GM08714 (cell line): ENCODE measurements at regions not wholly inside any gene's neighbourhood (a gene's known extent, or its start where the extent isn't known, plus 50 kb on each side); places are given as distances from the start of the nearest gene placed in this dataset.

ENCODE experiments used
- H3K4me3 ChIP-seq: fragments of 200-500 bp; sonication (Bioruptor generic); 2 replicates; pipeline ENCODE4 v1.5.1; 2014; ENCODE audit warnings: mild to moderate bottlenecking, low read length, inconsistent platforms
- ZNF274 ChIP-seq: IDR thresholded peaks from 2 replicates; pipeline ENCODE4 v1.6.1; 2012; ENCODE audit warnings: mild to moderate bottlenecking, low read depth, low read length

- H3K4me3 ChIP-seq: no peak overlapping the region
- TF ChIP-seq ZNF274: no peak
Observed at GRCh38 chr5:56569076-56569475, 246.3 kb upstream of the MAP3K1 start.

- no peak for TF ChIP-seq ZNF274
- no peak overlapping the region for H3K4me3 ChIP-seq
Observed at GRCh38 chr5:56567278-56567677, 248.1 kb upstream of the MAP3K1 start.

- no peak overlapping the region for H3K4me3 ChIP-seq
- no peak for TF ChIP-seq ZNF274
Observed at GRCh38 chr5:56566374-56567249, 248.7 kb upstream of the MAP3K1 start.

- no peak for TF ChIP-seq ZNF274
- no peak overlapping the region for H3K4me3 ChIP-seq
Observed at GRCh38 chr5:56565644-56566043, 249.7 kb upstream of the MAP3K1 start.

- H3K4me3 ChIP-seq: no peak overlapping the region
- no peak for TF ChIP-seq ZNF274
Observed at GRCh38 chr5:56565283-56565615, 250.1 kb upstream of the MAP3K1 start.

GRCh38 chr5:56564541-56565282 lies 250.6 kb upstream of the MAP3K1 start:
- TF ChIP-seq ZNF274: no peak
- H3K4me3 ChIP-seq: no peak overlapping the region

- H3K4me3 ChIP-seq: no peak overlapping the region
- TF ChIP-seq ZNF274: no peak
Observed at GRCh38 chr5:56561455-56561854, 253.9 kb upstream of the MAP3K1 start.

GRCh38 chr5:56558131-56558745 lies 257.1 kb upstream of the MAP3K1 start:
- TF ChIP-seq ZNF274: no peak
- no peak overlapping the region for H3K4me3 ChIP-seq

GRCh38 chr5:56557198-56557597 lies 258.2 kb upstream of the MAP3K1 start:
- no peak overlapping the region for H3K4me3 ChIP-seq

GRCh38 chr5:56552612-56553268 lies 262.6 kb upstream of the MAP3K1 start:
- no peak for TF ChIP-seq ZNF274
- H3K4me3 ChIP-seq: no peak overlapping the region

More at GRCh38 chr5:56557198-56557597, 258.2 kb upstream of the MAP3K1 start:
- no peak for TF ChIP-seq ZNF274

GRCh38 chr5:56550227-56550626 lies 265.1 kb upstream of the MAP3K1 start:
- H3K4me3 ChIP-seq: no peak overlapping the region
- no peak for TF ChIP-seq ZNF274

GRCh38 chr5:56549096-56549886 lies 266.1 kb upstream of the MAP3K1 start:
- no peak overlapping the region for H3K4me3 ChIP-seq
- no peak for TF ChIP-seq ZNF274

- H3K4me3 ChIP-seq: no peak overlapping the region
- TF ChIP-seq ZNF274: no peak
Observed at GRCh38 chr5:56545016-56545415, 270.3 kb upstream of the MAP3K1 start.
